HS-5 (cell line): ENCODE measurements at regions not wholly inside any gene's neighbourhood (a gene's known extent, or its start where the extent isn't known, plus 50 kb on each side); places are given as distances from the start of the nearest gene placed in this dataset.

Experiments
- DNase-seq: peaks from one replicate; pipeline ENCODE4 v3.0.0-alpha.2; 2012; ENCODE audit warnings: low read depth

DNA sequence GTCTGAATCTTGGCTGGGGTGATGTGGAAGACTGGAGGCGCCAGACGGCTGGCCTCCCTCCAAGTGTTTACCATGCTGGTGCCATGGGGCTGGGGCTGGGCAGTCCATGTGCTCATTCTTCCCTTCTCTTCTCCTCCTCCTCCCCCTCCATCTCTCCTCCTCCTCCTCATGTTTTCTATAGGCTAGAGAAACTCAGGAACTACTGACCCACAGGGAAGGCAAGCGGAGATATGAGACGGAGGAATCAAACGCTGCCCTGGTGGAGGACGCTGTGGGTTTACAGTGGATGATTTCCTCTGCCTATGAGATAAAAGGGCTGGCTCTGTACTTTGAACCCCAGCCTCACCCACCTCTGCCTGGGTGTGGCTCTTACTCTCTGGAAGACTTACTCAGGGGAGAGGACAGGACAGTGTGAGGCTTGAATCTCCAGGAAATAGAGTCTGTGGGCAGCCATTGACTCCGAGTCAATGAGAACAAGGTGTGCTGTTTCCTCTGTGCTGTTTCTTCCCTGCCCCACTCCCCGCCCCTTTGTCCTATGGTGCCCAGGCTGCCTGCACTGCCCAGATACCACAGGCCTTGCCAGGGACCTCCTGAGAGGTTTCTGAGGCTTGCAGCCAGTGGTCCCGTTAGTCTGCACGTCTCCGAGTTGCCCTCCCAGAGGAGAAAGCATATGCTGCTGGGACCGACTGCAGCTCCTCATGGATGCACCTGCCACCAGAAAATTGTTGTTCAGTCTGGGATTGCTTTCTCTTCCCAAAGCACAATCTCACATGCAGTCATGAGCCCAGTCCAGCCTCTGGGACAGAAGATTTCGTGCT, 132.6 kb upstream of the ARHGAP5 start:
- no peak for DNase-seq

DNA sequence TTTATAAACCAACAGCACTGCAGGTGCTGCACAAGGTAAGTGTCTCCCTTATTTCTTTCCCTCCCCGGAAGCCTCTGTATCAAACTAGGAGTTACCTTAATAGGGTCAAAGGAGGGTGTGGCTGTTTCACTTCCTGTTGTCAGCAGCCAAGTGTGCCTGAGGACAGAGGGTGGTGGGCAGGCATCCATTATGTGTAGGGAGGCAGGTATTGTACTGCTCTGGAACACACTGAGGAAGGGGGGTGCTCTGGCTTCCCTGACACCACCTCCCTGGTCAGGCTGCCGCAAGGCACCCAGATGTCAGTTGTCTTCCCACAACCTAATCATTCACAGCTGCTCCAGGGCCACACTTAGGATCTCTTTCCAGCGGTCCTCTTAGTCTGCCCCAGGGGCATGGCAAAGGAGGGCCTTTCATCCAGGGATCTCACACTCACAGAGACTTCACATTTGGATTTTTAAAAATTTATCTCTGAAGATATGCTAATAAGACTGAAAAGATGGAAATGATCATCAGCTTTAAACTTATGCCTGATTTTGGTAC, 132.0 kb upstream of the ARHGAP5 start:
- DNase-seq: no peak

- DNase-seq: no peak
These were observed 131.4 kb upstream of the ARHGAP5 start for GRCh38 chr14:31945701-31946100.

- DNase-seq: no peak
These were observed 130.0 kb upstream of the ARHGAP5 start for GRCh38 chr14:31947076-31947475.

GRCh38 chr14:31947680-31948595, 129.2 kb upstream of the ARHGAP5 start:
- no peak for DNase-seq

- DNase-seq: no peak
These were observed 127.4 kb upstream of the ARHGAP5 start for GRCh38 chr14:31949709-31950108.

DNA sequence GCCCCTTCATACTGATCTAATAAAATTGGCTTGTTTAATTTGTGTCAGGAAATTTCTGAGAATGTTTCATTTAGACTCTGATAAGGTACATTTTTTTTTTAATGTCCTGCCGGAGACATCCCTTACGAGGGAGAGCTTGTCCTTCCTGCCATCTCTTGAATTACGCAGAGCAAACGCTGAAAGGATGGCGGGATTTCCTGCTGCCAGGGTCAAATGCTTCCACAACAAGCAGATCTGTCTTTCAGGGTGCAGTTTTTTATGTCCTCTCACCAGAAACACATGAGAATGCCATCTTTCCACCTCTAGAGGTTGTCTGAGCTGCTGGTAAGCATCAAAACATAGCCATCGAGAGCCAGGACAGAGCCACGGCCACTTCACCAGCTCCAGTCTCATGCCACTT, 126.8 kb upstream of the ARHGAP5 start:
- DNase-seq: no peak

GRCh38 chr14:31950764-31951637, 126.1 kb upstream of the ARHGAP5 start:
- no peak for DNase-seq

- DNase-seq: no peak
These were observed 125.5 kb upstream of the ARHGAP5 start for GRCh38 chr14:31951638-31951964.

DNA sequence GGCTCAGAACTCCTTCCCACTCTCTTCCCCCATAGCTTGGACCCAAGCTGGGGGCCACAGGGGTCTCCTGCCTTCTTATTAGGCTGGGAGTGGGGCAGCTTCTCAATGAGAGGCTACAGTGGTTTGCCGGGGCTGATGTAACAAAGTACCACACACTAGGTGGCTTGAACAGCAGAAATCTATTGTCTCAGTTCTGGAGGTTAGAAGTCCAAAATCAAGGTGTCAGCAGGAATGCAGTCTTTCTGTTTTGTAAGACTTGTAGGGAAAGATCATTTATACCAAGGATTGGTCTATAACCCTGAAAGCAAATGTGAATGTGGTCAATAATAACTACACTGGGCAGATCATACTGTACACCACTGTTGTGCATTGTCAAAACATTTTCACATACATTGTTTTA, 124.5 kb upstream of the ARHGAP5 start:
- no peak for DNase-seq

- no peak for DNase-seq
These were observed 123.9 kb upstream of the ARHGAP5 start for GRCh38 chr14:31953210-31953609.

- DNase-seq: no peak
These were observed 122.1 kb upstream of the ARHGAP5 start for GRCh38 chr14:31954991-31955390.

- no peak for DNase-seq
These were observed 121.0 kb upstream of the ARHGAP5 start for GRCh38 chr14:31955936-31956579.

DNA sequence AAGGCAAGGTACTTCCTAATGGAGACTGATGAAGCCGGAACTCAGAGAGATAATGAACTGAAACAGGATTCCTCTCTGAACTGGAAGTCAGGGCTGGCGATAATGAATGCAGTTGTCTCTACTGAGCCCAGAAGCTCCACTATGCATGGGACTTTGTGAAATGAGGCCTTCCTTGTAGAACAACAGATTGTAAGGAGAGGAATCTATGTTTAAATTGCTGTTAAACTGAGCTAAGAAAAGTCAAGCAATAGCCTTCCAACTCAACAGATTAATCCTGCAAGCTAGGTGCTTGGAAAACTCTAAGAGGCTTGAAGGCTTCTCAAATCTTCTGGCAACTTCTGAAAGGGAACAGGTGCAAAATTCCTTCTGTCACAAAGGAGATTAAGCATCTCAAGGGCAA, 119.5 kb upstream of the ARHGAP5 start:
- no peak for DNase-seq

DNA sequence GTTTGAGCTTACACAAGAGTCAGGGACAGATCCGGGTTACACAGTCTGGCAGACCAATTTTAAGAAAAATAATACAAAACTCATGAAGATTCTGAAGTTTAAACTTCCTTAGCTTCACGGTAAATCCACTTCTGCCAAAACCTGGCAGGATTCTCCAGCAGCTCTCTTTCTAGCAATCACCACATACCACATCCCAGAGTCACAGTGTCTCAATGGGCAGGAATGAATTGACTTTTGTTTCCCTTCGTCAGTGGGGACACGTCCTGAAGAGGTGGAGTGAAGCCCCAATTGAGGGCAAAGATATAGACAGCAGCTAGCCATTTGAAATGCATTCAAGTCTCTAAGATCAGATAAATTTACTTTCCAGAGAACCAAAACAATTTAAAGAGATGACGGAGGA, 117.1 kb upstream of the ARHGAP5 start:
- DNase-seq: no peak

GRCh38 chr14:31961896-31962295, 115.2 kb upstream of the ARHGAP5 start:
- DNase-seq: no peak

DNA sequence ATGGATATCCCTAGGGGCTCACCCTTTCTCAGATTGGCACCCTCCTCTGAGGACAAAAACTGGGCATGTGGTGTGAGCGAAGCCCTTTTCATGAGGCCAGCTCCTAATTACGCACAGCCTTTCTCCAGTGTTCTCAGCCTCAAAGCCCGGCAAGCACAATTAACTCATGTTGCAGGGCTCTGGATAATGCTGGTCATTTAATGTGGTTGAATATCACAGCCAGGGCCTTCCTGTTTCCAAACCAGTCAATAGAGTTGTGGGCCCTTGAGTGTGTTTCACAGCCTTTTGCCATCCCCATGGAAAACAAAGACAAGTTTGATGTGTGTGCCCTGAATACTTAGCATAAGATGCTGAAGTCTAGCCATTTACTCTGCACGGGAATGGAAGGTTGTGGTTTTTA, 114.2 kb upstream of the ARHGAP5 start:
- no peak for DNase-seq

GRCh38 chr14:31963587-31963986, 113.5 kb upstream of the ARHGAP5 start:
- DNase-seq: no peak

DNA sequence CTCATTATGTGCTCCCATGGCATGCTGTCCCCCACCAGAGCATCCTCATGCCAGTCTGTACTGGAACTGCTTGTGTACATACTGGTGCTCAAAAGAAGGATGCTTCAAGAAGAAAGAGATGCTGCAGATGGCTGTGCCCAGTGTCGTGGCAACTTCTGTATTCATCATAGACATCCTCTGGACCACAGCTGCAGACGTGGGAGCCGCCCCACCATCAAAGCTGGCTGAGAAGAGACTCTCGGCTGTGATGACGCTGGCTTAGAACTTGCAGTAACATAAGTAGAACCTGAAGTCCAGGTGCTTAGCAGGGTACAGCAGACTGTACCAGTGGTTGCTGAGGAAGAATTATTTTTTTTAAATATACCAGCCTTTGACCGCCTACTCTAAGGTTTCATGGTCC, 112.6 kb upstream of the ARHGAP5 start:
- no peak for DNase-seq

- DNase-seq: no peak
These were observed 111.9 kb upstream of the ARHGAP5 start for GRCh38 chr14:31965071-31965734.
